ENCODE measurements at regions not wholly inside any gene's neighbourhood (a gene's known extent, or its start where the extent isn't known, plus 50 kb on each side); places are given as distances from the start of the nearest gene placed in this dataset.

GRCh38 chr2:107086497-107086896 is 200.5 kb upstream of the ST6GAL2 start:
- no peak overlapping the region for H2AFZ ChIP-seq
- H3K27me3 ChIP-seq (ENCODE audit: insufficient read depth, low read depth) = no peaks in the 10 kb centered on the region
- H3K9me2 ChIP-seq (ENCODE audit: insufficient read depth) = no peaks in the 10 kb centered on the region
- H3F3A ChIP-seq (ENCODE audit: insufficient read depth, low read depth) = no peaks in the 10 kb centered on the region
- H3K4me1 ChIP-seq (replicated peaks; ENCODE audit: insufficient read depth) = no peaks in the 10 kb centered on the region
- BruUV-seq (replicated peaks) = no TSS peak
- DNase-seq = no peak
- H3K36me3 ChIP-seq (ENCODE audit: low read depth) = no peaks in the 10 kb centered on the region
- no peak overlapping the region for H3K4me2 ChIP-seq
- TF ChIP-seq EZH2 (IDR thresholded peaks at IDR 0.05; ENCODE audit: low read depth) = no peak
- no peak for TF ChIP-seq CTCF (conservative IDR thresholded peaks at IDR 0.05)
- CTCF ChIA-PET = no interaction called here
- H3K79me2 ChIP-seq (ENCODE audit: low read depth) = no peaks in the 10 kb centered on the region
- POLR2A ChIA-PET (ENCODE audit: unreplicated experiment) = no interaction called here
- H4K20me1 ChIP-seq (ENCODE audit: insufficient read depth) = no peaks in the 10 kb centered on the region
- H3K4me3 ChIP-seq = no peak overlapping the region
- intact Hi-C loops (cut with micrococcal nuclease; ENCODE audit: unreplicated experiment) = no loop called here
- H3K27ac ChIP-seq = no peak overlapping the region
- H3K9me3 ChIP-seq (ENCODE audit: insufficient read depth, low read depth) = no peaks in the 10 kb centered on the region

- DNase-seq = no peak
- Histone ChIP-seq H3K27me3 (ENCODE audit: insufficient read depth, low read depth) (no peaks in the 10 kb centered on the region), H3K4me2 (no peak overlapping the region), H4K20me1 (ENCODE audit: insufficient read depth) (no peaks in the 10 kb centered on the region), H3K9me2 (ENCODE audit: insufficient read depth) (no peaks in the 10 kb centered on the region), H3K79me2 (ENCODE audit: low read depth) (no peaks in the 10 kb centered on the region), H3K4me1 (replicated peaks; ENCODE audit: insufficient read depth) (no peaks in the 10 kb centered on the region), H3K27ac (no peak overlapping the region), H3F3A (ENCODE audit: insufficient read depth, low read depth) (no peaks in the 10 kb centered on the region), H3K36me3 (ENCODE audit: low read depth) (no peaks in the 10 kb centered on the region), H3K9me3 (ENCODE audit: insufficient read depth, low read depth) (no peaks in the 10 kb centered on the region), H3K4me3 (no peak overlapping the region), H2AFZ (no peak overlapping the region)
- intact Hi-C loops (cut with micrococcal nuclease; ENCODE audit: unreplicated experiment) = no loop called here
- ChIA-PET CTCF (no interaction called here), POLR2A (ENCODE audit: unreplicated experiment) (no interaction called here)
- no TSS peak for BruUV-seq (replicated peaks)
- TF ChIP-seq CTCF (conservative IDR thresholded peaks at IDR 0.05) = no peak
- TF ChIP-seq EZH2 (IDR thresholded peaks at IDR 0.05; ENCODE audit: low read depth) = no peak
Observed at GRCh38 chr2:107088156-107088555, 202.2 kb upstream of the ST6GAL2 start.

GRCh38 chr2:107091163-107091864 is 205.3 kb upstream of the ST6GAL2 start:
- intact Hi-C loops (cut with micrococcal nuclease; ENCODE audit: unreplicated experiment) = no loop called here
- H4K20me1 ChIP-seq (ENCODE audit: insufficient read depth) = no peaks in the 10 kb centered on the region
- no peak for DNase-seq
- no TSS peak for BruUV-seq (replicated peaks)
- TF ChIP-seq EZH2 (IDR thresholded peaks at IDR 0.05; ENCODE audit: low read depth) = no peak
- TF ChIP-seq CTCF (conservative IDR thresholded peaks at IDR 0.05) = no peak
- no peaks in the 10 kb centered on the region for H3K27me3 ChIP-seq (ENCODE audit: insufficient read depth, low read depth)
- H3K9me2 ChIP-seq (ENCODE audit: insufficient read depth) = no peaks in the 10 kb centered on the region
- no peaks in the 10 kb centered on the region for H3K36me3 ChIP-seq (ENCODE audit: low read depth)
- H3K27ac ChIP-seq = no peak overlapping the region
- ChIA-PET POLR2A (ENCODE audit: unreplicated experiment) (no interaction called here), CTCF (no interaction called here)
- no peaks in the 10 kb centered on the region for H3K79me2 ChIP-seq (ENCODE audit: low read depth)
- H2AFZ ChIP-seq = no peak overlapping the region
- H3K9me3 ChIP-seq (ENCODE audit: insufficient read depth, low read depth) = no peaks in the 10 kb centered on the region
- H3K4me3 ChIP-seq = no peak overlapping the region
- H3K4me2 ChIP-seq = no peak overlapping the region
- H3K4me1 ChIP-seq (replicated peaks; ENCODE audit: insufficient read depth) = no peaks in the 10 kb centered on the region
- no peaks in the 10 kb centered on the region for H3F3A ChIP-seq (ENCODE audit: insufficient read depth, low read depth)
